Skeletal muscle satellite cell (primary cell): ENCODE measurements at regions not wholly inside any gene's neighbourhood (a gene's known extent, or its start where the extent isn't known, plus 50 kb on each side); places are given as distances from the start of the nearest gene placed in this dataset.

Source experiments
- H3K27me3 ChIP-seq: 2 replicates; pipeline ENCODE4 v1.7.0; 2013; ENCODE audit warnings: low read length; ENCODE audit not compliant: control insufficient read depth, insufficient read depth
- H3K36me3 ChIP-seq: 2 replicates; pipeline ENCODE4 v1.7.0; 2013; ENCODE audit warnings: mild to moderate bottlenecking, control low read depth, low read length; ENCODE audit not compliant: insufficient read depth
- H3K4me1 ChIP-seq: 2 replicates; pipeline ENCODE4 v1.7.0; 2013; ENCODE audit warnings: low read length; ENCODE audit not compliant: control insufficient read depth, insufficient read depth
- H3K4me2 ChIP-seq: 2 replicates; pipeline ENCODE4 v1.7.0; 2013; ENCODE audit warnings: mild to moderate bottlenecking, low read length
- H3K4me3 ChIP-seq: 2 replicates; pipeline ENCODE4 v1.7.0; 2013; ENCODE audit warnings: low read length
- H3K9ac ChIP-seq: 2 replicates; pipeline ENCODE4 v1.7.0; 2013; ENCODE audit warnings: mild to moderate bottlenecking, low read depth, low read length, moderate library complexity
- H3K9me3 ChIP-seq: replicated peaks from 2 replicates; pipeline ENCODE4 v1.7.0; 2013; ENCODE audit warnings: mild to moderate bottlenecking, control low read depth, low read length

DNA sequence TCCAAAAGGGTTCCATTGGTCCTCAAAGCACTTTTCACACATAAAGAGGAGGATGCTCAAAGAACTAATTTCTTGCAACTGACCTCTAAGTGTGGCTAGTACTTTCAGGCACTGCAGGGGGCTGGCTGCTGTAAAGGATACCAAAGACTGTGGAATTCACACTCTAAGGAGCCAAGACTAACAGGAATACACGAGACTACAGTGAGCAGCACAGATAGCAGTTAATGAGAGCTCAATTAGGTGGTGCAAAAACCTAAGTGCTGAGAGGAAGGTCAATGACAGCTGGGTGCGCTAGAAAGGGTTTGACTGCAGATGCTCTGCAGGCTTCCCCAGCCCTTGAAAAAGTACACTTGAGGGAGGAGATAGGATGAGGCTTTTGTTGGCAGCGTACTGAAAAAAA is 124.3 kb upstream of the NTM start:
- H3K9me3 ChIP-seq = no peaks in the 10 kb centered on the region

DNA sequence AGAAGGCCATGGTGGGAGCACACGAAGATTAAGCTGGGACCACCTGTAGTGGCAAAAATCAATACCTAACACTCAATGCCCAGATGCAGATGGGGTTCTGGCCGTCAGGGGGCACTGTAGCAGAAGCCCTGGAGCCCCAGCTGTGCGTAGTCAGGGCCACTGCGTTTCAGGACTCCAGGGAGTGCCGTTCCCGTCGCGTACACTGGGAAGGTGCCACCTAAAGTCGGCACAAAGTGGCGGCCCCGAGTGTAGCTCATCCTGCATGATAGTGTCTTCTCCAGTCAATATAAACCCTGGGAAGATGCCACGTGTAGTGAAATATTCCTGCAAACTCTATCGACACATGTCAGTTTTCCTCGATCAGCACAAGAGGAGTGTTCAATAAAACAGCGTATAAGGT is 123.8 kb upstream of the NTM start:
- Histone ChIP-seq H3K9me3 (no peaks in the 10 kb centered on the region), H3K9ac (no peak overlapping the region), H3K4me3 (no peak overlapping the region), H3K27me3 (peaks cover 18% of the 10 kb centered on the region), H3K4me2 (no peak overlapping the region), H3K4me1 (no peaks in the 10 kb centered on the region), H3K36me3 (no peaks in the 10 kb centered on the region)

More for the DNA sequence above, 124.3 kb upstream of the NTM start:
- Histone ChIP-seq H3K27me3 (peaks cover 18% of the 10 kb centered on the region), H3K4me3 (no peak overlapping the region), H3K4me1 (no peaks in the 10 kb centered on the region), H3K9ac (no peak overlapping the region), H3K36me3 (no peaks in the 10 kb centered on the region), H3K4me2 (no peak overlapping the region)

DNA sequence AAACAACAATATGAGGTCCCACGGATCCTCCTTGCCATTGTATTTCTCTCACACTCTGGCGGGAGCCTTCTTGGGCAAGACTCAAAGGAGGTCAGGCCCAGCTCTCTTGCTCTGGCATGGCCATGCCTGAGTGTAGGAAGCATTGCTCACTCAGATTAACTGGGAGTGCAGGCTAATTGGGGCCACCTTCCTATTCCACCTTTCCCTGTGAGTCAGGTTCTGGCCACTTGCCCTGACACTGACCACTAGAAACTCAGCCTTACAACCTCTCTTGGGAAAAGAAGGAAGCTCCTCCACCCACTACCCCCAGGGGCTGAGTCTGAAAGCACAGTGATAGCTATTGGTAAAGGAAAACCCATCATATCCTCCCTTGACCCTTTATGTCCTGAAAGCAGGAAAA is 121.8 kb upstream of the NTM start:
- Histone ChIP-seq H3K4me3 (no peak overlapping the region), H3K4me2 (no peak overlapping the region), H3K27me3 (peaks cover 18% of the 10 kb centered on the region), H3K9ac (no peak overlapping the region), H3K9me3 (no peaks in the 10 kb centered on the region), H3K36me3 (no peaks in the 10 kb centered on the region), H3K4me1 (no peaks in the 10 kb centered on the region)

DNA sequence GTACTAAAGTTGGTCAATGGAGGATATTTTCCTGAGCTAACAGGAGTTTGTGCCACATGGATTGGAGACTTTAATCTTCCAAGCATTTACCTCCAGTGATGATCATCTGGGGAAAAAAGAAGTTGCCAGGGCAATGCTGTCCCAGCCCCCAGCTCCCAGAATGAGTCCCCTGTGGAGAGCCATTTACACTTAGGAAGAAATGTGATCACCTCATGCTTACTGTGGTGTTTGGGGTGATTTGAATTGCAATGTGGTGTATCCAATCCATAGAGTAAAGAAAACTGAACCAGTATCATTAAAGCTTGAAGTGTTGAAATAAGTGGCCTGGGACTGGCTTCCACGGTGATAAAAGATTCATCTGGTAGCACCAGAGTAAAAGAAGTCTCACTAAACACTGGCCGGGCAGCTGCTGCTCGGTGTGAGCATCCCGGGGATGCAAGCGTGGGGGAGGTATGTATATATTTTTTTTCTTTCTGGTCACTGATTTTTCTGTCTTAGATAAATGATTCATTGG is 117.2 kb upstream of the NTM start:
- Histone ChIP-seq H3K4me1 (no peaks in the 10 kb centered on the region), H3K4me2 (no peak overlapping the region), H3K9ac (no peak overlapping the region), H3K27me3 (peaks cover 13% of the 10 kb centered on the region), H3K4me3 (no peak overlapping the region), H3K9me3 (no peaks in the 10 kb centered on the region), H3K36me3 (no peaks in the 10 kb centered on the region)

GRCh38 chr11:131253656-131254151 is 116.7 kb upstream of the NTM start:
- Histone ChIP-seq H3K4me3 (no peak overlapping the region), H3K9me3 (no peaks in the 10 kb centered on the region), H3K4me2 (no peak overlapping the region), H3K27me3 (peaks cover 10% of the 10 kb centered on the region), H3K36me3 (no peaks in the 10 kb centered on the region), H3K9ac (no peak overlapping the region), H3K4me1 (no peaks in the 10 kb centered on the region)

- no peaks in the 10 kb centered on the region for H3K4me1 ChIP-seq
- no peaks in the 10 kb centered on the region for H3K9me3 ChIP-seq
- no peaks in the 10 kb centered on the region for H3K36me3 ChIP-seq
- no peak overlapping the region for H3K9ac ChIP-seq
- H3K4me3 ChIP-seq = no peak overlapping the region
- H3K4me2 ChIP-seq = no peak overlapping the region
- peaks cover 6% of the 10 kb centered on the region for H3K27me3 ChIP-seq
These were observed 116.2 kb upstream of the NTM start for GRCh38 chr11:131254254-131254653.

DNA sequence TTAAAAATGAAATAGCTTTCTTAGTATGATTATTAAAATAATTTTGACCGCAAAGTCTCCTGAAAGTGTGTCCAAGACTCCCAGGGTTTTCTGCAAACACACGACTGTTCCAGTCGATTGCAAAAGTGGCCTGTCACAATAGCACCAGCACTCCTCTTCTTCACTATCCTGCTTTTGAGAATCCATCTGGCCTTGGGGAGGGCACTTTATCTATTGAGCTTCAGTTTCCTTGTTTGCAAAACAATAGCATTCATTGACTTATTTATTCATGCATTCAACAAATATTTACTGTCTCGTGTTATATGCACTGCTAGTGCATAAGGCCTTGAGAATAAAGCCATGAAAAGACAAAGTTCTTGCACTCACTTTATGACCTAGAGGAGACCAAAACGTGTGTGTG is 96.2 kb upstream of the NTM start:
- H3K27me3 ChIP-seq = no peaks in the 10 kb centered on the region
- no peaks in the 10 kb centered on the region for H3K9me3 ChIP-seq
- no peak overlapping the region for H3K4me3 ChIP-seq
- H3K4me1 ChIP-seq = no peaks in the 10 kb centered on the region
- H3K36me3 ChIP-seq = no peaks in the 10 kb centered on the region
- no peak overlapping the region for H3K9ac ChIP-seq
- no peak overlapping the region for H3K4me2 ChIP-seq

DNA sequence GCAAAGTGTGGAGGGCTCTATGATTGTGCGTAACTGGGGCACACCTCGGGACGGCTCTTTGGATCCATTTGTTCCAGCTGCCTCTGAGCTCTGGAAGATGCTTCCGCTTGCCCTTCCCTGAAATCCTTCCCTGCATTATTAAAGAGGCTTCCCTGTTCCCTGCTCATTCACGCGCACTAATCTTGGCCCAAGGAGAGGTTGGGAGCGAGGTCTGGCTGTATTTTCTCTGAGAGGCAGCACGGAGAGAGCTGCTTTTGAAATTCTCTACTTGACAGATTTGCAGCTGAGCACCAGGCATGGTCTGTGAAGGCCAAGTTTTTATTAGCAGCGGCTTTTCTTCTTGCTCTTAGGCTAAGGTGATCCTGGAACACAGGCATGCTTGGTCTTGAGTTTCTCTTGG is 94.8 kb upstream of the NTM start:
- no peak overlapping the region for H3K4me3 ChIP-seq
- H3K4me1 ChIP-seq = no peaks in the 10 kb centered on the region
- H3K9ac ChIP-seq = no peak overlapping the region
- no peaks in the 10 kb centered on the region for H3K36me3 ChIP-seq
- no peak overlapping the region for H3K4me2 ChIP-seq
- no peaks in the 10 kb centered on the region for H3K9me3 ChIP-seq
- H3K27me3 ChIP-seq = no peaks in the 10 kb centered on the region

DNA sequence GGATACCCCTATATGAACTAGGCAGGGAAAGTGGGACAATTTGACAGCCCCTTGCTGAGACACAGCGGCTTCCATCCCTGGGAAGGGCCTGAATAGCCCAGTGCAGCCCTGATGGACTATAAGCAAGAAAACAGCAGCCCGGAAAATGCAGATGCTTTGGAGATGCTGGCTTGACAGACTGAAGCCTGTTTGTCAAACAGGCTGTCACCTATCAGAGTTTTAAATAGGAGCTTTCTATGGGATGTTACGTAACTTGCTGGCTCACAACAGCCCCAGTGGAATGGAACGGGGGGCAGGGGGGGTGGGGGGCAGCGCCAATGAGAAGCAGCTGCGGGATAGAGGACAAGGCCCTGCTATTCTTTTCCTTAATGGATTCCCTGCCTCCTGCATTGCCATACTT is 91.9 kb upstream of the NTM start:
- Histone ChIP-seq H3K36me3 (no peaks in the 10 kb centered on the region), H3K27me3 (no peaks in the 10 kb centered on the region), H3K9ac (no peak overlapping the region), H3K4me1 (no peaks in the 10 kb centered on the region), H3K4me2 (no peak overlapping the region), H3K4me3 (no peak overlapping the region), H3K9me3 (no peaks in the 10 kb centered on the region)

DNA sequence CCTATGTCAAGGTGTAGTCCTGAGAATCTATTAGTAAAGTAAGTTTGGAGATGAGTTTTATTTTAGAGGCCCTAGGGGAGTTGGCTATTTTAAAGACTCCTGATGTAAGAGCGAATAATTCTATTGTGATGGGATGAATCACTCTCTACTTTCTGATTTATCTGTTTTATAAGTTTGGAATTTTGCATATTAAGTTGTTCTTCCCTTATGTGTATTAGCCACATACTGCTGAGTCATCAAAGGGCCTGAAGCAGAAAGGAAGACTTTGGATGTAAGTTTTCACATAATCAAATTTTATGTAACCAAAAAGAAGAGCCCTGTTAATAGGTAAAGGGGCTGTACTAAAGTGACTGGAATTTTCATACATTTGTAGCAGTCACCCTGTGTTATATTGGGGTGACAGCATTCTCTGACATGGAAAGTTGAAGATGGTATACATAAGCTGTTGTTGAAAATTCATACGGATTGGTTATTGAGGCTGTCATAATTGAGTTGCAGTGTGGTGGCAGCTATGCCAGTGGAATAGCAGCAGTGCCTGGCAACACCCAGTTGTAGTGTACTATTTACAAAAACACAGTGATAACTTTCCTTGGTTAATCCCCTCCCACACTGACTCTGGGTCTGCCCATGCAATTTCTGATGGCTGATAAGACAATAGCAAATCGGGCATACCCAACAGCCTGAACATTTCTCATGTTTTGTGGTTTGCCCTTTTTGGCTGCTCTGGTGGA is 90.6 kb upstream of the NTM start:
- no peak overlapping the region for H3K4me3 ChIP-seq
- H3K36me3 ChIP-seq = no peaks in the 10 kb centered on the region
- no peak overlapping the region for H3K4me2 ChIP-seq
- no peaks in the 10 kb centered on the region for H3K27me3 ChIP-seq
- no peak overlapping the region for H3K9ac ChIP-seq
- no peaks in the 10 kb centered on the region for H3K9me3 ChIP-seq
- H3K4me1 ChIP-seq = no peaks in the 10 kb centered on the region

GRCh38 chr11:131281316-131281715 is 89.1 kb upstream of the NTM start:
- no peaks in the 10 kb centered on the region for H3K4me1 ChIP-seq

GRCh38 chr11:131284041-131284440 is 86.4 kb upstream of the NTM start:
- Histone ChIP-seq H3K9me3 (no peaks in the 10 kb centered on the region), H3K9ac (no peak overlapping the region), H3K4me2 (no peak overlapping the region), H3K4me1 (no peaks in the 10 kb centered on the region), H3K36me3 (no peaks in the 10 kb centered on the region), H3K4me3 (no peak overlapping the region), H3K27me3 (no peaks in the 10 kb centered on the region)

More at GRCh38 chr11:131281316-131281715, 89.1 kb upstream of the NTM start:
- Histone ChIP-seq H3K4me2 (no peak overlapping the region), H3K9ac (no peak overlapping the region), H3K36me3 (no peaks in the 10 kb centered on the region), H3K9me3 (no peaks in the 10 kb centered on the region), H3K27me3 (no peaks in the 10 kb centered on the region), H3K4me3 (no peak overlapping the region)
